ENCODE measurements at regions not wholly inside any gene's neighbourhood (a gene's known extent, or its start where the extent isn't known, plus 50 kb on each side); places are given as distances from the start of the nearest gene placed in this dataset.
"Not testable (repeated sequence)": the region's sequence is repeated elsewhere in the genome, so short reads cannot be mapped to it uniquely, and the experiment has no call there.

DNA sequence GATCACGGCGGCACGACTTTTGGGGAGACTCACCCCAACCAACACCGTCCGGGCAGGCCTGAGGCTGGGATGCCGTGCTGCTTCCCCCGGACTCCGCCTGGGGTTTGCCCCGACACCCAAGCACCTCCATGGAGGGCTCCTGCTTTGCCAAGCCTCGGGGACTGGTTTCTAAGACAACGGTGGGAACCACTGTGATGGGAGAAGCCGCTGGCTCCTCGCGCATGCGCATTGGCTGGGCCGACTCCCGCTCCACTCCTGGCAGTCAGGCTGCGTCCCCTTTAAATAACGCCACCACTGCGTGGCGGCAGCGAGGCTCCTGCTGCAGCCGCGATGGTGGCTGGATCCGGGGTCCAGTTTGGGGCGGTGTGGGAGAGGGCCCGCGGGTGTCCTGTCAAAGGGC, 201.0 kb downstream of the ZNF716 start:
- no peak for DNase-seq (ENCODE audit: low read depth in 1 of 2, low spot score in 1 of 2)
- WGBS (ENCODE audit: missing lambda C conversion rate), result 73% methylated on average over 16 of the region's 28 CpGs
- H3K4me2 ChIP-seq, result no peak overlapping the region
- no peak for ATAC-seq
- no peak for TF ChIP-seq HOXB13 (CRISPR knock-in tag; IDR thresholded peaks at IDR 0.05; ENCODE audit: low read depth)
- TF ChIP-seq NPAS2 (CRISPR knock-in tag; IDR thresholded peaks at IDR 0.05; ENCODE audit: borderline replicate concordance), result no peak
- no peak for TF ChIP-seq FOSB (CRISPR knock-in tag; IDR thresholded peaks at IDR 0.05)
- TF ChIP-seq HDAC2 (IDR thresholded peaks at IDR 0.05), result no peak
- no peak for TF ChIP-seq HOXA7 (CRISPR knock-in tag; IDR thresholded peaks at IDR 0.05)
- no peak for TF ChIP-seq ZC3H11A (IDR thresholded peaks at IDR 0.05)
- no peak for TF ChIP-seq ELK1 (IDR thresholded peaks at IDR 0.05; ENCODE audit: low read depth, low read length)
- TF ChIP-seq POLR2A (IDR thresholded peaks at IDR 0.05; ENCODE audit: low read length), result no peak
- CTCF ChIA-PET, result no interaction called here
- no peak overlapping the region for H3K4me3 ChIP-seq
- POLR2A ChIA-PET, result no interaction called here
- H3K4me1 ChIP-seq, result no peaks in the 10 kb centered on the region
- no peak for FAIRE-seq
- H3K27ac ChIP-seq, result no peak overlapping the region
- H3K9me3 ChIP-seq, result no peaks in the 10 kb centered on the region

- H3K9me3 ChIP-seq; H3K4me3 ChIP-seq; H3K4me1 ChIP-seq; CTCF ChIA-PET; POLR2A ChIA-PET; ATAC-seq; DNase-seq (ENCODE audit: low read depth in 1 of 2, low spot score in 1 of 2); FAIRE-seq; H3K27ac ChIP-seq; H3K4me2 ChIP-seq: not testable (repeated sequence)
- WGBS (ENCODE audit: missing lambda C conversion rate), result 39% methylated on average over 17 of the region's 19 CpGs
These were observed 201.6 kb downstream of the ZNF716 start for GRCh38 chr7:57651611-57652010.

DNA sequence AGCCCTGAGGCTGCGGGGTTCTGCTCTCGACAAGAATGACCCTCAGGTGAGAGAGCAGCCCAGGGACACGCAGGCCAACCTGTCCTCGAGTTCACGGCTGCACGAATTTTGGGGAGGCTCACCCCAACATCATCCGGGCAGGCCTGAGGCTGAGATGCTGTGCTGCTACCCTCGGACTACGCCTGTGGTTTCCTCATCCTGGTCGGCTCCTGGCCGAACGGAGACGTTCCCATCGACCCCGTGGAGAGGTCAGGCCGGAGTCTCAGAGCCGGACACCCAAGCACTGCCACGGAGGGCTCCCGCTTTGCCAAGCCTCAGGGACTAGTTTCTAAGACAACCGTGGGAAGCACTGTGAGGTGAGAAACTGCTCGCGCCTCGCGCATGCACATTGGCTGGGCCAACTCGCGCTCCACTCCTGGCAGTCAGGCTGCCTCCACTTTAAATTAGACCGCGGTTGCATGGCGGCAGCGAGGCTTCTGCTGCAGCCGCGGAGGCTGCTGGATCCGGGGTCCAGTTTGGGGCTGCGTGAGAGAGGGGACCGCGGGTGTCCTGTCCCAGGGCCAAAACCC, 203.4 kb downstream of the ZNF716 start:
- CTCF ChIA-PET, result no interaction called here
- H3K27ac ChIP-seq, result no peak overlapping the region
- H3K4me3 ChIP-seq, result no peak overlapping the region
- no peak for TF ChIP-seq PBX3 (IDR thresholded peaks at IDR 0.05)
- TF ChIP-seq EHF (CRISPR knock-in tag; IDR thresholded peaks at IDR 0.05), result no peak
- TF ChIP-seq RARB (CRISPR knock-in tag; IDR thresholded peaks at IDR 0.05), result no peak
- TF ChIP-seq BHLHE40 (IDR thresholded peaks at IDR 0.05; ENCODE audit: low read depth, low read length), result no peak
- TF ChIP-seq CEBPB (IDR thresholded peaks at IDR 0.05), result no peak
- TF ChIP-seq HEYL (CRISPR knock-in tag; IDR thresholded peaks at IDR 0.05), result no peak
- TF ChIP-seq ESRRA (IDR thresholded peaks at IDR 0.05; ENCODE audit: borderline replicate concordance, low read length), result no peak
- no peak for TF ChIP-seq SREBF2 (IDR thresholded peaks at IDR 0.05)
- no peak for TF ChIP-seq HOXA7 (CRISPR knock-in tag; IDR thresholded peaks at IDR 0.05)
- TF ChIP-seq POLR2A (IDR thresholded peaks at IDR 0.05; ENCODE audit: low read length), result no peak
- no peak for TF ChIP-seq NR3C1 (IDR thresholded peaks at IDR 0.05)
- no peak for TF ChIP-seq GATA3 (IDR thresholded peaks at IDR 0.05; ENCODE audit: borderline replicate concordance)
- no peak for TF ChIP-seq TFCP2L1 (CRISPR knock-in tag; IDR thresholded peaks at IDR 0.05)
- no peak for TF ChIP-seq NPAS2 (CRISPR knock-in tag; IDR thresholded peaks at IDR 0.05; ENCODE audit: borderline replicate concordance)
- TF ChIP-seq PHF8 (IDR thresholded peaks at IDR 0.05; ENCODE audit: borderline replicate concordance, low read depth), result no peak
- TF ChIP-seq, protein P1, sequence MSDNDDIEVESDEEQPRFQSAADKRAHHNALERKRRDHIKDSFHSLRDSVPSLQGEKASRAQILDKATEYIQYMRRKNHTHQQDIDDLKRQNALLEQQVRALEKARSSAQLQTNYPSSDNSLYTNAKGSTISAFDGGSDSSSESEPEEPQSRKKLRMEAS (IDR thresholded peaks at IDR 0.05), result no peak
- no peak for TF ChIP-seq FOSB (CRISPR knock-in tag; IDR thresholded peaks at IDR 0.05)
- no peak for TF ChIP-seq ZNF302 (CRISPR knock-in tag; IDR thresholded peaks at IDR 0.05)
- TF ChIP-seq CHD4 (IDR thresholded peaks at IDR 0.05; ENCODE audit: borderline replicate concordance), result no peak
- TF ChIP-seq JUNB (IDR thresholded peaks at IDR 0.05), result no peak
- no peak for DNase-seq (ENCODE audit: low read depth in 1 of 2, low spot score in 1 of 2)
- H3K9me3 ChIP-seq, result no peaks in the 10 kb centered on the region
- WGBS (ENCODE audit: missing lambda C conversion rate), result 54% methylated on average over 32 of the region's 36 CpGs
- POLR2A ChIA-PET, result no interaction called here
- no peak for ATAC-seq
- FAIRE-seq, result no peak
- no peak overlapping the region for H3K4me2 ChIP-seq
- no peaks in the 10 kb centered on the region for H3K4me1 ChIP-seq

DNA sequence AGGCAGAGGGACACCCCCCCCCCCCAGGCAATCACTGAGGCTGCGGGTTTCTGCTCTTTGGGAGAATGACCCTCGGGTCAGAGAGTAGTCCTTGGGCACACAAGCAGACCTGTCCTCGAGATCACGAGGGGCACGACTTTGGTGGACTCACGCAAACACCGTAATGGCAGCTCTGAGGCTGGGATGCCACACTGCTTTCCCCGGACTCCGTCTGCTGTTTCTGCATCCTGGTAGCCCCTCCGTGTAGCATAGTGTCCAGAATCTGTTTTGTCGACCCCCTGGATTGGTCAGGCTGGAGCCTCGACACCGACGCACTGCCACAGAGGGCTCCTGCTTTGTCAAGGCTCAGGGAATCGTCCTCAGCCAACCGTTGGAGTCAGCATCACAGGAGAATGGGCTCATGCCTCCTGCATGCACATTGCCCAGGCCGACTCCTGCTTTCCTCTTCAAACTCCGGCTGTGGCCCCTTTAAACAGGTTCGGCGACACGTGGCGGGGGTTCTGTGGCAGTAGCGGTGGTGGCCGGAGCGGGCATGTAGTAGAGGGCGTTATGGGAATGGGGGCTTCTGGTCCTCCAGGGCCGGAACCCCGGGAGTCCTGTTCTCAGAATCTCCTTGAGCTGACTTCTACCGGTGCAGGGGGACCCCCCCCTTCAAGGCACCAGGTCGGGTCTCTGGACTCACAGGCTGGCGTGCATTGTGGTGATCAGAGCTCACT, 205.3 kb downstream of the ZNF716 start:
- H3K27ac ChIP-seq; CTCF ChIA-PET; H3K9me3 ChIP-seq; DNase-seq (ENCODE audit: low read depth in 1 of 2, low spot score in 1 of 2); H3K4me3 ChIP-seq; FAIRE-seq; H3K4me2 ChIP-seq; ATAC-seq; H3K4me1 ChIP-seq; POLR2A ChIA-PET: not testable (repeated sequence)
- 29% methylated on average over 18 of the region's 31 CpGs for WGBS (ENCODE audit: missing lambda C conversion rate)

Measured in A549 (cell line).